OCI-LY3 (cell line): ENCODE measurements at regions not wholly inside any gene's neighbourhood (a gene's known extent, or its start where the extent isn't known, plus 50 kb on each side); places are given as distances from the start of the nearest gene placed in this dataset.

Experiments used
- H2AFZ ChIP-seq: fragments of 200-600, 300-600 bp; shearing (Covaris generic); 2 replicates; pipeline ENCODE4 v1.6.0; 2014; ENCODE audit warnings: antibody characterized with exemption, low read depth, low read length
- H3K27ac ChIP-seq: fragments of 200-600, 300-600 bp; sonication (generic); 2 replicates; pipeline ENCODE4 v1.5.1; 2014; ENCODE audit warnings: mild to moderate bottlenecking, low read length, moderate library complexity, mixed read lengths
- H3K27me3 ChIP-seq: fragments of 200-600, 300-600 bp; sonication (generic); 2 replicates; pipeline ENCODE4 v1.6.1; 2014; ENCODE audit warnings: low read depth, low read length, mixed read lengths
- H3K36me3 ChIP-seq: fragments of 200-600, 300-600 bp; sonication (generic); replicated peaks from 2 replicates; pipeline ENCODE3; 2014; ENCODE audit warnings: low read depth, low read length, mixed read lengths
- H3K4me1 ChIP-seq: fragments of 300-600, 200-600 bp; sonication (generic); 2 replicates; pipeline ENCODE4 v1.6.1; 2014; ENCODE audit warnings: low read length, mixed read lengths
- H3K4me2 ChIP-seq: fragments of 200-600, 300-600 bp; sonication (generic); 2 replicates; pipeline ENCODE4 v1.6.1; 2014; ENCODE audit warnings: low read length, mixed read lengths
- H3K4me3 ChIP-seq: fragments of 300-600, 200-600 bp; sonication (generic); 2 replicates; pipeline ENCODE4 v1.5.1; 2014; ENCODE audit warnings: antibody characterized with exemption, mild to moderate bottlenecking, low read length, moderate library complexity
- H3K79me2 ChIP-seq: fragments of 300-600, 200-600 bp; shearing (Covaris generic); 2 replicates; pipeline ENCODE4 v1.6.1; 2014; ENCODE audit warnings: mild to moderate bottlenecking, low read length, mixed read lengths
- H3K9ac ChIP-seq: fragments of 300-600, 200-600 bp; shearing (Covaris generic); 2 replicates; pipeline ENCODE4 v1.6.0; 2014; ENCODE audit warnings: mild to moderate bottlenecking, low read length, moderate library complexity
- H3K9me3 ChIP-seq: fragments of 200-600, 300-600 bp; shearing (Covaris generic); 2 replicates; pipeline ENCODE4 v1.6.1; 2014; ENCODE audit warnings: low read length, mixed read lengths; ENCODE audit not compliant: insufficient read depth
- H4K20me1 ChIP-seq: fragments of 200-600, 300-600 bp; sonication (generic); 2 replicates; pipeline ENCODE4 v1.6.1; 2016; ENCODE audit warnings: low read length, mixed read lengths; ENCODE audit not compliant: insufficient read depth
- CTCF ChIP-seq: fragments of 200-600, 300-600 bp; sonication (generic); IDR thresholded peaks from 2 replicates; pipeline ENCODE4 v1.5.1; 2014; ENCODE audit warnings: antibody characterized with exemption, low read length, low read depth
- EZH2phosphoT487 ChIP-seq: fragments of 200-600 bp; shearing (Covaris generic); IDR thresholded peaks from 2 replicates; pipeline ENCODE4 v1.6.1; 2018; ENCODE audit warnings: antibody characterized with exemption, mixed run types, low read depth

- H2AFZ ChIP-seq, result no peak overlapping the region
Observed at GRCh38 chr1:118788463-118788862, 199.7 kb downstream of the TBX15 start.

GRCh38 chr1:118786454-118787155 lies 201.5 kb downstream of the TBX15 start:
- H3K9me3 ChIP-seq, result no peaks in the 10 kb centered on the region
- no peak overlapping the region for H2AFZ ChIP-seq
- H3K9ac ChIP-seq, result no peak overlapping the region
- no peaks in the 10 kb centered on the region for H3K79me2 ChIP-seq
- H3K4me3 ChIP-seq, result no peak overlapping the region
- H3K27ac ChIP-seq, result no peak overlapping the region
- no peaks in the 10 kb centered on the region for H3K4me1 ChIP-seq
- H4K20me1 ChIP-seq, result no peaks in the 10 kb centered on the region
- no peak overlapping the region for H3K4me2 ChIP-seq
- no peak for TF ChIP-seq CTCF
- no peaks in the 10 kb centered on the region for H3K36me3 ChIP-seq
- no peaks in the 10 kb centered on the region for H3K27me3 ChIP-seq

More at GRCh38 chr1:118788463-118788862, 199.7 kb downstream of the TBX15 start:
- H3K9me3 ChIP-seq, result no peaks in the 10 kb centered on the region
- TF ChIP-seq EZH2phosphoT487 (no peak), CTCF (no peak)
- H3K36me3 ChIP-seq, result no peaks in the 10 kb centered on the region
- no peak overlapping the region for H3K27ac ChIP-seq
- H4K20me1 ChIP-seq, result no peaks in the 10 kb centered on the region
- H3K27me3 ChIP-seq, result no peaks in the 10 kb centered on the region
- no peak overlapping the region for H3K4me3 ChIP-seq
- no peaks in the 10 kb centered on the region for H3K79me2 ChIP-seq
- H3K4me1 ChIP-seq, result no peaks in the 10 kb centered on the region
- H3K4me2 ChIP-seq, result no peak overlapping the region
- no peak overlapping the region for H3K9ac ChIP-seq

- Histone ChIP-seq H4K20me1 (no peaks in the 10 kb centered on the region), H2AFZ (no peak overlapping the region), H3K9ac (no peak overlapping the region), H3K4me3 (no peak overlapping the region), H3K27me3 (no peaks in the 10 kb centered on the region), H3K4me1 (no peaks in the 10 kb centered on the region), H3K79me2 (no peaks in the 10 kb centered on the region), H3K4me2 (no peak overlapping the region), H3K27ac (no peak overlapping the region), H3K36me3 (no peaks in the 10 kb centered on the region), H3K9me3 (no peaks in the 10 kb centered on the region)
- TF ChIP-seq CTCF (no peak), EZH2phosphoT487 (no peak)
Observed at GRCh38 chr1:118785246-118785645, 202.9 kb downstream of the TBX15 start.

- H3K36me3 ChIP-seq, result no peaks in the 10 kb centered on the region
- H3K4me1 ChIP-seq, result no peaks in the 10 kb centered on the region
- no peaks in the 10 kb centered on the region for H3K79me2 ChIP-seq
- no peak overlapping the region for H3K9ac ChIP-seq
- no peaks in the 10 kb centered on the region for H3K27me3 ChIP-seq
- no peak overlapping the region for H3K27ac ChIP-seq
- no peak overlapping the region for H3K4me3 ChIP-seq
- no peak overlapping the region for H3K4me2 ChIP-seq
- H2AFZ ChIP-seq, result no peak overlapping the region
- H3K9me3 ChIP-seq, result no peaks in the 10 kb centered on the region
- TF ChIP-seq EZH2phosphoT487 (no peak), CTCF (no peak)
- H4K20me1 ChIP-seq, result no peaks in the 10 kb centered on the region
Observed at GRCh38 chr1:118783095-118783758, 204.9 kb downstream of the TBX15 start.
